HL-60 (cell line): ENCODE measurements at regions not wholly inside any gene's neighbourhood (a gene's known extent, or its start where the extent isn't known, plus 50 kb on each side); places are given as distances from the start of the nearest gene placed in this dataset.
"Not testable (repeated sequence)": the region's sequence is repeated elsewhere in the genome, so short reads cannot be mapped to it uniquely, and the experiment has no call there.

Experiments used
- POLR2AphosphoS5 ChIP-seq: IDR thresholded peaks from 2 replicates; pipeline ENCODE4 v1.6.1; 2012; ENCODE audit warnings: low read depth
- TF ChIP-seq, protein P1 (sequence below): IDR thresholded peaks from one replicate; pipeline ENCODE4 v1.5.1; 2011; ENCODE audit warnings: low read length, control low read depth, inconsistent platforms; ENCODE audit not compliant: insufficient read depth

DNA sequence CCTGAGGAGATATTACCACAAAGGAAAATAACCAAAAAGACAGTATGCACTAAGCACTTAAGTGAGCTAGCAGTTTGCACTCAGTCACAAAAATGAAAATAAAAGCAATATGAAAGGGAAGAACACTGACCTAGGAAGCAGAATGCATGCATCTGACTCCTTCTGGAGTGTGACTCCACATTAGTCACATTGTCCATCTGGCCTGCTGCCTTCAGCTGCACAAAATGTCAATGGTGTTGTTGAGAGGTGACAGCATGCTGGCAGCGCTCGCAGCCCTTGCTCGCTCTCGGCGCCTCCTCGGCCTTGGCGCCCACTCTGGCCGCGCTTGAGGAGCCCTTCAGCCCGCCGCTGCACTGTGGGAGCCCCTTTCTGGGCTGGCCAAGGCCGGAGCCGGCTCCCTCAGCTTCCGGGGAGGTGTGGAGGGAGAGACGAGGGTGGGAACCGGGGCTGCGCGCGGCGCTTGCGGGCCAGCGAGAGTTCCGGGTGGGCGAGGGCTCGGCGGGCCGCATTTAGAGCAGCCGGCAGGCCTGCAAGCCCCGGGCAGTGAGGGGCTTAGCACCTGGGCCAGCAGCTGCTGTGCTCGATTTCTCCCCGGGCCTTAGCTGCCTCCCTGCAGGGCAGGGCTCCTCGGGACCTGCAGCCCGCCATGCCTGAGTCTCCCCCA lies 874.8 kb downstream of the RAB28 start:
- TF ChIP-seq, protein P1, sequence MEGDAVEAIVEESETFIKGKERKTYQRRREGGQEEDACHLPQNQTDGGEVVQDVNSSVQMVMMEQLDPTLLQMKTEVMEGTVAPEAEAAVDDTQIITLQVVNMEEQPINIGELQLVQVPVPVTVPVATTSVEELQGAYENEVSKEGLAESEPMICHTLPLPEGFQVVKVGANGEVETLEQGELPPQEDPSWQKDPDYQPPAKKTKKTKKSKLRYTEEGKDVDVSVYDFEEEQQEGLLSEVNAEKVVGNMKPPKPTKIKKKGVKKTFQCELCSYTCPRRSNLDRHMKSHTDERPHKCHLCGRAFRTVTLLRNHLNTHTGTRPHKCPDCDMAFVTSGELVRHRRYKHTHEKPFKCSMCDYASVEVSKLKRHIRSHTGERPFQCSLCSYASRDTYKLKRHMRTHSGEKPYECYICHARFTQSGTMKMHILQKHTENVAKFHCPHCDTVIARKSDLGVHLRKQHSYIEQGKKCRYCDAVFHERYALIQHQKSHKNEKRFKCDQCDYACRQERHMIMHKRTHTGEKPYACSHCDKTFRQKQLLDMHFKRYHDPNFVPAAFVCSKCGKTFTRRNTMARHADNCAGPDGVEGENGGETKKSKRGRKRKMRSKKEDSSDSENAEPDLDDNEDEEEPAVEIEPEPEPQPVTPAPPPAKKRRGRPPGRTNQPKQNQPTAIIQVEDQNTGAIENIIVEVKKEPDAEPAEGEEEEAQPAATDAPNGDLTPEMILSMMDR = not testable (repeated sequence)
- not testable (repeated sequence) for TF ChIP-seq POLR2AphosphoS5
